ENCODE measurements at regions not wholly inside any gene's neighbourhood (a gene's known extent, or its start where the extent isn't known, plus 50 kb on each side); places are given as distances from the start of the nearest gene placed in this dataset.

DNA sequence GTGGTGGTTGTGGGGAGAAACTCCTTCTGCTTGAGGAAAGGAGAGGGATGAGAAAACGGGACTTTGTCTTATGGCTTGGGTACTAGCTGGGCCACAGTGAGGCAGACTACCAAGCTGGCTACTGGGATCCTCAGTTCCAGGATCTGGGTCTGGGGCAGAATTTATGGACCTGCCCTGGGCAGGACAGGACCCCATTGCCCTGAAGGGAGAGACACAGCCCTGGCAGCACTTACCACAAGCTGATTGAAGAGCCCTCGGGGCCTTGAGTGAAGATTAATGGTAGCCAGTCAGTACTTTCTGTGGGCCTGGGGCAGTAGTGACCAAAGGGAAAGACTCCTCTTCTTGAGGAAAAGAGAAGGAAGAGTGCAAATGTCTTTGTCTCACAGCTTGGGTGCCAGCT is 799.7 kb downstream of the SI start:
- Histone ChIP-seq H3K27ac (no peak overlapping the region), H4K20me1 (ENCODE audit: insufficient read depth) (no peaks in the 10 kb centered on the region), H3K4me1 (ENCODE audit: low read depth, poor library complexity, severe bottlenecking) (no peaks in the 10 kb centered on the region), H3K36me3 (ENCODE audit: insufficient read depth) (no peaks in the 10 kb centered on the region), H3K4me3 (IDR thresholded peaks at IDR 0.05; ENCODE audit: insufficient read depth, low read depth, low read length) (no peak overlapping the region), H3K27me3 (ENCODE audit: insufficient read depth, low read depth) (no peaks in the 10 kb centered on the region), H2AFZ (ENCODE audit: low read depth) (no peak overlapping the region), H3K4me2 (no peak overlapping the region), H3K79me2 (ENCODE audit: insufficient read depth, low read depth) (no peaks in the 10 kb centered on the region), H3K9ac (no peak overlapping the region)
- TF ChIP-seq, protein P1, sequence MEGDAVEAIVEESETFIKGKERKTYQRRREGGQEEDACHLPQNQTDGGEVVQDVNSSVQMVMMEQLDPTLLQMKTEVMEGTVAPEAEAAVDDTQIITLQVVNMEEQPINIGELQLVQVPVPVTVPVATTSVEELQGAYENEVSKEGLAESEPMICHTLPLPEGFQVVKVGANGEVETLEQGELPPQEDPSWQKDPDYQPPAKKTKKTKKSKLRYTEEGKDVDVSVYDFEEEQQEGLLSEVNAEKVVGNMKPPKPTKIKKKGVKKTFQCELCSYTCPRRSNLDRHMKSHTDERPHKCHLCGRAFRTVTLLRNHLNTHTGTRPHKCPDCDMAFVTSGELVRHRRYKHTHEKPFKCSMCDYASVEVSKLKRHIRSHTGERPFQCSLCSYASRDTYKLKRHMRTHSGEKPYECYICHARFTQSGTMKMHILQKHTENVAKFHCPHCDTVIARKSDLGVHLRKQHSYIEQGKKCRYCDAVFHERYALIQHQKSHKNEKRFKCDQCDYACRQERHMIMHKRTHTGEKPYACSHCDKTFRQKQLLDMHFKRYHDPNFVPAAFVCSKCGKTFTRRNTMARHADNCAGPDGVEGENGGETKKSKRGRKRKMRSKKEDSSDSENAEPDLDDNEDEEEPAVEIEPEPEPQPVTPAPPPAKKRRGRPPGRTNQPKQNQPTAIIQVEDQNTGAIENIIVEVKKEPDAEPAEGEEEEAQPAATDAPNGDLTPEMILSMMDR (conservative IDR thresholded peaks at IDR 0.05; ENCODE audit: low read depth, low read length) = no peak

DNA sequence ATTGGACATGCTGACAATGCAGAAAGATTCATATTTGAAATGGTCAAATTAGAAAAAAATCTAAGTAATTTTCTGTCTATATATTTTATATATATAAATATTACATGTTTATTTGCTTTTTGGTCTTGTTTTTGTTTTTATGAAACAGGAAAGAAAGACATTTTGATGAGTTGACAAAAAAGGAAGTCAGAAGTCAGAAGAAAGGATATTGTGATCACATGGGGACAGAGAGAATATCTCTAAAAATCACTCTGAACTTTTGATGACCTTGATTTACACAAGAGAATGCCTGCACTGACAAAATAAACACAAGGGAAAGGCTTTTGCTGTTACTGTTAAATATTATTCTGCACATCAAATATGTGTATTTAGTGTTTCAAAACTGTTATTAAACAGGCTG is 811.2 kb downstream of the SI start:
- Histone ChIP-seq H3K4me1 (ENCODE audit: low read depth, poor library complexity, severe bottlenecking) (no peaks in the 10 kb centered on the region), H3K4me3 (IDR thresholded peaks at IDR 0.05; ENCODE audit: insufficient read depth, low read depth, low read length) (no peak overlapping the region), H3K27me3 (ENCODE audit: insufficient read depth, low read depth) (no peaks in the 10 kb centered on the region), H4K20me1 (ENCODE audit: insufficient read depth) (no peaks in the 10 kb centered on the region), H3K4me2 (no peak overlapping the region), H3K9ac (no peak overlapping the region), H3K27ac (no peak overlapping the region), H3K79me2 (ENCODE audit: insufficient read depth, low read depth) (no peaks in the 10 kb centered on the region), H2AFZ (ENCODE audit: low read depth) (no peak overlapping the region), H3K36me3 (ENCODE audit: insufficient read depth) (no peaks in the 10 kb centered on the region)
- TF ChIP-seq, protein P1 (conservative IDR thresholded peaks at IDR 0.05; ENCODE audit: low read depth, low read length) = no peak

- Histone ChIP-seq H3K27ac (no peak overlapping the region), H3K36me3 (ENCODE audit: insufficient read depth) (no peaks in the 10 kb centered on the region), H3K9ac (no peak overlapping the region), H3K4me1 (ENCODE audit: low read depth, poor library complexity, severe bottlenecking) (no peaks in the 10 kb centered on the region), H3K4me2 (no peak overlapping the region), H2AFZ (ENCODE audit: low read depth) (no peak overlapping the region), H4K20me1 (ENCODE audit: insufficient read depth) (no peaks in the 10 kb centered on the region), H3K4me3 (IDR thresholded peaks at IDR 0.05; ENCODE audit: insufficient read depth, low read depth, low read length) (no peak overlapping the region), H3K27me3 (ENCODE audit: insufficient read depth, low read depth) (no peaks in the 10 kb centered on the region), H3K79me2 (ENCODE audit: insufficient read depth, low read depth) (no peaks in the 10 kb centered on the region)
- TF ChIP-seq, protein P1 (conservative IDR thresholded peaks at IDR 0.05; ENCODE audit: low read depth, low read length) = no peak
These were observed 827.4 kb downstream of the SI start for GRCh38 chr3:164250923-164251322.

- Histone ChIP-seq H3K36me3 (ENCODE audit: insufficient read depth) (no peaks in the 10 kb centered on the region), H3K27ac (no peak overlapping the region), H3K9ac (no peak overlapping the region), H3K79me2 (ENCODE audit: insufficient read depth, low read depth) (no peaks in the 10 kb centered on the region), H3K27me3 (ENCODE audit: insufficient read depth, low read depth) (no peaks in the 10 kb centered on the region), H3K4me2 (no peak overlapping the region), H3K4me3 (IDR thresholded peaks at IDR 0.05; ENCODE audit: insufficient read depth, low read depth, low read length) (no peak overlapping the region), H4K20me1 (ENCODE audit: insufficient read depth) (no peaks in the 10 kb centered on the region), H3K4me1 (ENCODE audit: low read depth, poor library complexity, severe bottlenecking) (no peaks in the 10 kb centered on the region), H2AFZ (ENCODE audit: low read depth) (no peak overlapping the region)
- TF ChIP-seq, protein P1 (conservative IDR thresholded peaks at IDR 0.05; ENCODE audit: low read depth, low read length) = no peak
These were observed 841.4 kb downstream of the SI start for GRCh38 chr3:164236851-164237250.

All from KMS-11 (cell line).